CD4-positive, CD25-positive, alpha-beta regulatory T cell (primary cell): ENCODE measurements at regions not wholly inside any gene's neighbourhood (a gene's known extent, or its start where the extent isn't known, plus 50 kb on each side); places are given as distances from the start of the nearest gene placed in this dataset.
A peak's percentile ranks its signal among the peaks of the same experiment; 100 is the strongest.

Experiments used
- ATAC-seq, 2 donors: fragments of 150-1000 bp; cut with Tn5 transposase; one replicate each; pipeline ENCODE4 v1.10.0; 2021; ENCODE audit warnings: low read depth in 2 of 2, moderate number of reproducible peaks in 2 of 2, moderate library complexity in 1 of 2
- DNase-seq, 3 donors: peaks; one replicate each; pipeline versions ENCODE4 v3.0.0 to v3.0.0-alpha.2; 2012 to 2022; ENCODE audit warnings: mixed read lengths in 1 of 3
- H3K27ac ChIP-seq: one replicate; pipeline ENCODE4 v1.7.0; 2013; ENCODE audit warnings: mild to moderate bottlenecking, low read length; ENCODE audit not compliant: insufficient read depth, poor library complexity, severe bottlenecking
- H3K27me3 ChIP-seq: one replicate; pipeline ENCODE4 v1.7.0; 2013; ENCODE audit warnings: low read length; ENCODE audit not compliant: control insufficient read depth, insufficient read depth
- H3K36me3 ChIP-seq: one replicate; pipeline ENCODE4 v1.7.0; 2013; ENCODE audit warnings: mild to moderate bottlenecking, low read length, moderate library complexity; ENCODE audit not compliant: control insufficient read depth, insufficient read depth
- H3K4me1 ChIP-seq: 2 replicates; pipeline ENCODE4 v1.7.0; 2013; ENCODE audit warnings: mild to moderate bottlenecking, low read length; ENCODE audit not compliant: insufficient read depth, control insufficient read depth, poor library complexity, severe bottlenecking
- H3K4me3 ChIP-seq: one replicate; pipeline ENCODE4 v1.7.0; 2013; ENCODE audit warnings: low read depth, mild to moderate bottlenecking, low read length, moderate library complexity
- H3K9me3 ChIP-seq, 2 experiments: 1 replicate in 1 of 2; 2 replicates in 1 of 2; pipeline ENCODE4 v1.7.0; 2013; ENCODE audit warnings: low read length in 2 of 2, mild to moderate bottlenecking in 1 of 2, moderate library complexity in 1 of 2; ENCODE audit not compliant: control insufficient read depth in 2 of 2
- H3K27ac Mint-ChIP-seq, 3 donors: one replicate each; pipeline ENCODE4 v1.8.0; 2020 to 2022; ENCODE audit warnings: mild to moderate bottlenecking in 3 of 3, mixed read lengths in 3 of 3, moderate library complexity in 2 of 3
- H3K27me3 Mint-ChIP-seq: one replicate; pipeline ENCODE4 v1.8.0; 2022; ENCODE audit warnings: mild to moderate bottlenecking, mixed read lengths
- H3K36me3 Mint-ChIP-seq: one replicate; pipeline ENCODE4 v1.8.0; 2020; ENCODE audit warnings: mixed read lengths
- H3K4me1 Mint-ChIP-seq, 4 donors: one replicate each; pipeline ENCODE4 v1.8.0; 2020 to 2022; ENCODE audit warnings: mixed read lengths in 4 of 4, mild to moderate bottlenecking in 1 of 4
- H3K4me3 Mint-ChIP-seq, 4 donors: one replicate each; pipeline ENCODE4 v1.8.0; 2020 to 2022; ENCODE audit warnings: mild to moderate bottlenecking in 4 of 4, mixed read lengths in 4 of 4, moderate library complexity in 3 of 4
- H3K9me3 Mint-ChIP-seq, 7 donors: one replicate each; pipeline ENCODE4 v1.8.0; 2020 to 2022; ENCODE audit warnings: mixed read lengths in 7 of 7, mild to moderate bottlenecking in 3 of 7, moderate library complexity in 2 of 7

- no peak overlapping the region for H3K27ac ChIP-seq
- no peaks in the 10 kb centered on the region for H3K36me3 ChIP-seq
- ATAC-seq (no peak), DNase-seq (no peak)
- H3K4me3 Mint-ChIP-seq, result no peak overlapping the region
- H3K4me1 ChIP-seq, result no peaks in the 10 kb centered on the region
- H3K4me1 Mint-ChIP-seq, result no peaks in the 10 kb centered on the region
- no peak overlapping the region for H3K4me3 ChIP-seq
- H3K27me3 ChIP-seq, result no peaks in the 10 kb centered on the region
- no peaks in the 10 kb centered on the region for H3K27me3 Mint-ChIP-seq
- H3K9me3 ChIP-seq, result no peaks in the 10 kb centered on the region
- H3K36me3 Mint-ChIP-seq, result peaks cover 3% of the 10 kb centered on the region
- no peak overlapping the region for H3K27ac Mint-ChIP-seq
- H3K9me3 Mint-ChIP-seq, result peaks cover 0 to 24% (median 5%) of the 10 kb centered on the region in 7 donors
These were observed 410.7 kb downstream of the ACTR3B start for GRCh38 chr7:153170287-153170686.

DNA sequence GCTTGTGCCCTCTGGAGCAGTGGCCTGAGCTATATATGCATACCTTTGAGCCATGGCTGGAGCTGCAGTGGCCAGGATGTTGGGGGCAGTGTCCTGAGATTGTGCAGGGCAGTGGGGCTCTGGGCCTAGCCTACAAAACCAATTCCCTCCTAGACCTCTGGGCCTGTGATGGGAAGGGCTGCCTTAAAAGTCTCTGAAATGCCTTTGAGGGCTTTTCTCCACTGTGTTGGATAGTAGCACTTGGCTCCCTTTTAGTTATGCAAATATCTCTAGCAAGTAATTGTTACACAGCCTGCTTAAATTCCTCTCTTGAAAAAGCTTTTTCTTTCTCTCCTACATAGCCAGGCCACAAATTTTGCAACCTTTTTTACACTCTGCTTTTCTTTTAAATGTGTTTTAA is 426.4 kb downstream of the ACTR3B start:
- H3K4me1 Mint-ChIP-seq, result no peaks in the 10 kb centered on the region
- Histone ChIP-seq H3K4me3 (no peak overlapping the region), H3K36me3 (no peaks in the 10 kb centered on the region), H3K27me3 (no peaks in the 10 kb centered on the region), H3K9me3 (no peaks in the 10 kb centered on the region), H3K4me1 (no peaks in the 10 kb centered on the region), H3K27ac (no peak overlapping the region)
- H3K4me3 Mint-ChIP-seq, result no peak overlapping the region
- ATAC-seq, result no peak
- no peak overlapping the region for H3K27ac Mint-ChIP-seq
- H3K36me3 Mint-ChIP-seq, result no peaks in the 10 kb centered on the region
- peaks cover 5% of the 10 kb centered on the region for H3K27me3 Mint-ChIP-seq
- no peak for DNase-seq
- H3K9me3 Mint-ChIP-seq, result peaks cover 0 to 8% (median 0%) of the 10 kb centered on the region in 7 donors

- peaks cover 0 to 7% (median 0%) of the 10 kb centered on the region in 7 donors for H3K9me3 Mint-ChIP-seq
- H3K4me1 Mint-ChIP-seq, result no peaks in the 10 kb centered on the region
- Histone ChIP-seq H3K4me3 (no peak overlapping the region), H3K36me3 (no peaks in the 10 kb centered on the region), H3K27me3 (no peaks in the 10 kb centered on the region), H3K9me3 (no peaks in the 10 kb centered on the region), H3K4me1 (no peaks in the 10 kb centered on the region), H3K27ac (no peak overlapping the region)
- no peak overlapping the region for H3K4me3 Mint-ChIP-seq
- H3K36me3 Mint-ChIP-seq, result no peaks in the 10 kb centered on the region
- DNase-seq, result no peak
- peaks cover 5% of the 10 kb centered on the region for H3K27me3 Mint-ChIP-seq
- no peak for ATAC-seq
- H3K27ac Mint-ChIP-seq, result no peak overlapping the region
These were observed 428.6 kb downstream of the ACTR3B start for GRCh38 chr7:153188161-153188560.

- H3K9me3 ChIP-seq, result no peaks in the 10 kb centered on the region
- no peak overlapping the region for H3K27ac ChIP-seq
- no peaks in the 10 kb centered on the region for H3K36me3 Mint-ChIP-seq
- no peak overlapping the region for H3K27ac Mint-ChIP-seq
- H3K27me3 ChIP-seq, result no peaks in the 10 kb centered on the region
- no peaks in the 10 kb centered on the region for H3K36me3 ChIP-seq
- H3K4me3 Mint-ChIP-seq, result no peak overlapping the region
- H3K4me3 ChIP-seq, result no peak overlapping the region
- H3K27me3 Mint-ChIP-seq, result peaks cover 5% of the 10 kb centered on the region
- H3K4me1 ChIP-seq, result no peaks in the 10 kb centered on the region
- ATAC-seq (no peak), DNase-seq (no peak)
- H3K9me3 Mint-ChIP-seq, result peaks cover 0 to 7% (median 1%) of the 10 kb centered on the region in 7 donors
- no peaks in the 10 kb centered on the region for H3K4me1 Mint-ChIP-seq
These were observed 429.1 kb downstream of the ACTR3B start for GRCh38 chr7:153188630-153189029.

- peak in 1 of 3 donors; percentile 10 for DNase-seq
- Mint-ChIP-seq H3K27ac (no peak overlapping the region), H3K9me3 (peaks cover 0 to 7% (median 1%) of the 10 kb centered on the region in 7 donors), H3K27me3 (peaks cover 5% of the 10 kb centered on the region), H3K36me3 (no peaks in the 10 kb centered on the region), H3K4me3 (no peak overlapping the region), H3K4me1 (no peaks in the 10 kb centered on the region)
- Histone ChIP-seq H3K36me3 (no peaks in the 10 kb centered on the region), H3K4me1 (no peaks in the 10 kb centered on the region), H3K9me3 (no peaks in the 10 kb centered on the region), H3K27me3 (no peaks in the 10 kb centered on the region), H3K27ac (no peak overlapping the region), H3K4me3 (no peak overlapping the region)
- no peak for ATAC-seq
These were observed 430.9 kb downstream of the ACTR3B start for GRCh38 chr7:153190452-153190851.

- peaks cover 5% of the 10 kb centered on the region for H3K27me3 Mint-ChIP-seq
- no peak overlapping the region for H3K4me3 Mint-ChIP-seq
These were observed 431.4 kb downstream of the ACTR3B start for GRCh38 chr7:153190986-153191385.

GRCh38 chr7:153193144-153193595 is 433.6 kb downstream of the ACTR3B start:
- no peaks in the 10 kb centered on the region for H3K36me3 ChIP-seq
- no peaks in the 10 kb centered on the region for H3K9me3 ChIP-seq
- no peak overlapping the region for H3K4me3 ChIP-seq
- H3K27me3 Mint-ChIP-seq, result peaks cover 5% of the 10 kb centered on the region
- H3K4me1 ChIP-seq, result no peaks in the 10 kb centered on the region
- no peak overlapping the region for H3K27ac ChIP-seq
- H3K27me3 ChIP-seq, result no peaks in the 10 kb centered on the region
- H3K4me1 Mint-ChIP-seq, result no peaks in the 10 kb centered on the region
- H3K36me3 Mint-ChIP-seq, result no peaks in the 10 kb centered on the region
- H3K9me3 Mint-ChIP-seq, result peaks cover 0 to 11% (median 3%) of the 10 kb centered on the region in 7 donors
- no peak overlapping the region for H3K4me3 Mint-ChIP-seq
- ATAC-seq, result no peak
- no peak overlapping the region for H3K27ac Mint-ChIP-seq
- DNase-seq, result no peak

More at GRCh38 chr7:153190986-153191385, 431.4 kb downstream of the ACTR3B start:
- Histone ChIP-seq H3K27me3 (no peaks in the 10 kb centered on the region), H3K9me3 (no peaks in the 10 kb centered on the region), H3K27ac (no peak overlapping the region), H3K4me1 (no peaks in the 10 kb centered on the region), H3K4me3 (no peak overlapping the region), H3K36me3 (no peaks in the 10 kb centered on the region)
- no peak for DNase-seq
- Mint-ChIP-seq H3K4me1 (no peaks in the 10 kb centered on the region), H3K27ac (no peak overlapping the region), H3K9me3 (peaks cover 0 to 7% (median 1%) of the 10 kb centered on the region in 7 donors), H3K36me3 (no peaks in the 10 kb centered on the region)
- ATAC-seq, result no peak

- Histone ChIP-seq H3K36me3 (no peaks in the 10 kb centered on the region), H3K27me3 (no peaks in the 10 kb centered on the region), H3K9me3 (peaks cover 8% of the 10 kb centered on the region in 2 experiments), H3K27ac (no peak overlapping the region), H3K4me3 (no peak overlapping the region), H3K4me1 (no peaks in the 10 kb centered on the region)
- Mint-ChIP-seq H3K27me3 (no peaks in the 10 kb centered on the region), H3K9me3 (peaks cover 0 to 40% (median 12%) of the 10 kb centered on the region in 7 donors), H3K4me3 (no peak overlapping the region), H3K4me1 (no peaks in the 10 kb centered on the region), H3K27ac (no peak overlapping the region), H3K36me3 (peaks cover 4% of the 10 kb centered on the region)
- DNase-seq, result no peak
- no peak for ATAC-seq
These were observed 457.5 kb downstream of the ACTR3B start for GRCh38 chr7:153217032-153217431.
